ENCODE measurements at regions not wholly inside any gene's neighbourhood (a gene's known extent, or its start where the extent isn't known, plus 50 kb on each side); places are given as distances from the start of the nearest gene placed in this dataset.

GRCh38 chr17:14488958-14489550, 188.2 kb downstream of the HS3ST3B1 start:
- no peak for FAIRE-seq
- WGBS (ENCODE audit: insufficient coverage, low coverage, missing lambda C conversion rate), result 0% methylated on average over 2 of the region's 2 CpGs
- H3K4me3 ChIP-seq, result no peak overlapping the region
- no peak overlapping the region for H3K9ac ChIP-seq (ENCODE audit: insufficient read depth in 1 of 2, low read depth in 2 of 2, low read length in 2 of 2)
- no peak for ATAC-seq
- H3K4me2 ChIP-seq (ENCODE audit: insufficient read depth, low read length), result no peak overlapping the region
- no peak for DNase-seq (ENCODE audit: extremely low read depth in 1 of 4, low spot score in 3 of 4)
- no peaks in the 10 kb centered on the region; a peak in 1 of 5 replicates for H3K27me3 ChIP-seq (ENCODE audit: control insufficient read depth in 2 of 2, insufficient read depth in 2 of 2, low read length in 2 of 2)
- no peaks in the 10 kb centered on the region for H3K9me1 ChIP-seq (ENCODE audit: control insufficient read depth, insufficient read depth, low read length)
- H3K4me1 ChIP-seq (replicated peaks in 1 of 2; ENCODE audit: control insufficient read depth in 2 of 2, insufficient read depth in 2 of 2, low read length in 2 of 2), result no peaks in the 10 kb centered on the region; a peak in 1 of 5 replicates
- ChIA-PET POLR2A (no interaction called here), CTCF (ENCODE audit: low intra/inter-chr PET ratio) (no interaction called here)
- TF ChIP-seq MAFG (tag; conservative IDR thresholded peaks at IDR 0.05), result 0 out of 2 replicates have a peak, but pooled peaks have one; percentile 13
- TF ChIP-seq TAF1 (IDR thresholded peaks at IDR 0.05; ENCODE audit: control insufficient read depth, extremely low read depth, insufficient read depth, low read length, severe bottlenecking), result no peak
- no peak for TF ChIP-seq CXXC5 (CRISPR knock-in tag; IDR thresholded peaks at IDR 0.05)
- no peak for TF ChIP-seq ZNF76 (CRISPR knock-in tag; IDR thresholded peaks at IDR 0.05; ENCODE audit: borderline replicate concordance)
- TF ChIP-seq C11orf30 (IDR thresholded peaks at IDR 0.05; ENCODE audit: low read depth), result peak; percentile 6; the same call in 1 of the 2 replicates
- no TSS peak for BruUV-seq (replicated peaks)
- no peak overlapping the region for H2AFZ ChIP-seq (ENCODE audit: low read depth, low read length)
- intact Hi-C loops (cut with micrococcal nuclease), result no loop called here
- H3K79me2 ChIP-seq (ENCODE audit: control insufficient read depth, insufficient read depth, low read length), result no peaks in the 10 kb centered on the region
- H3K36me3 ChIP-seq (ENCODE audit: control insufficient read depth, insufficient read depth, low read length), result no peaks in the 10 kb centered on the region
- no peaks in the 10 kb centered on the region for H4K20me1 ChIP-seq (replicated peaks; ENCODE audit: control insufficient read depth, insufficient read depth, low read length)
- H3K27ac ChIP-seq (ENCODE audit: extremely low read depth, low read depth, low read length), result no peak overlapping the region
- H3K9me3 ChIP-seq (replicated peaks; ENCODE audit: control insufficient read depth, insufficient read depth, low read depth, low read length), result no peaks in the 10 kb centered on the region
- in situ Hi-C loops (cut with MboI), result no loop called here

- FAIRE-seq, result no peak
Measured at GRCh38 chr17:14487068-14487467, 186.2 kb downstream of the HS3ST3B1 start.

More at GRCh38 chr17:14487068-14487467, 186.2 kb downstream of the HS3ST3B1 start:
- H3K4me1 ChIP-seq (replicated peaks in 1 of 2; ENCODE audit: control insufficient read depth in 2 of 2, insufficient read depth in 2 of 2, low read length in 2 of 2), result no peaks in the 10 kb centered on the region; a peak in 1 of 5 replicates
- H3K27ac ChIP-seq (ENCODE audit: extremely low read depth, low read depth, low read length), result no peak overlapping the region
- no peak overlapping the region for H3K4me2 ChIP-seq (ENCODE audit: insufficient read depth, low read length)
- H3K36me3 ChIP-seq (ENCODE audit: control insufficient read depth, insufficient read depth, low read length), result no peaks in the 10 kb centered on the region
- POLR2A ChIA-PET, result no interaction called here
- H3K4me3 ChIP-seq, result no peak overlapping the region
- DNase-seq (ENCODE audit: extremely low read depth in 1 of 4, low spot score in 3 of 4) (no peak), ATAC-seq (no peak)
- BruUV-seq (replicated peaks), result no TSS peak
- in situ Hi-C loops (cut with MboI) (no loop called here), intact Hi-C loops (cut with micrococcal nuclease) (no loop called here)
- no peak overlapping the region for H2AFZ ChIP-seq (ENCODE audit: low read depth, low read length)
- no peaks in the 10 kb centered on the region for H3K79me2 ChIP-seq (ENCODE audit: control insufficient read depth, insufficient read depth, low read length)
- H3K9me3 ChIP-seq (replicated peaks; ENCODE audit: control insufficient read depth, insufficient read depth, low read depth, low read length), result no peaks in the 10 kb centered on the region
- WGBS (ENCODE audit: insufficient coverage, low coverage, missing lambda C conversion rate), result 3% methylated on average over 3 of the region's 8 CpGs
- H3K27me3 ChIP-seq (ENCODE audit: control insufficient read depth in 2 of 2, insufficient read depth in 2 of 2, low read length in 2 of 2), result no peaks in the 10 kb centered on the region; a peak in 1 of 5 replicates
- no peaks in the 10 kb centered on the region for H4K20me1 ChIP-seq (replicated peaks; ENCODE audit: control insufficient read depth, insufficient read depth, low read length)
- no peaks in the 10 kb centered on the region for H3K9me1 ChIP-seq (ENCODE audit: control insufficient read depth, insufficient read depth, low read length)
- TF ChIP-seq ZNF140 (CRISPR knock-in tag; IDR thresholded peaks at IDR 0.05), result no peak
- TF ChIP-seq MTA2 (IDR thresholded peaks at IDR 0.05; ENCODE audit: low read depth), result no peak
- TF ChIP-seq ZNF778 (CRISPR knock-in tag; IDR thresholded peaks at IDR 0.05), result no peak
- no peak overlapping the region for H3K9ac ChIP-seq (ENCODE audit: insufficient read depth in 1 of 2, low read depth in 2 of 2, low read length in 2 of 2)
- CTCF ChIA-PET (ENCODE audit: low intra/inter-chr PET ratio), result no interaction called here
